Bronchial epithelial cell (primary cell): ENCODE measurements at regions not wholly inside any gene's neighbourhood (a gene's known extent, or its start where the extent isn't known, plus 50 kb on each side); places are given as distances from the start of the nearest gene placed in this dataset.

ENCODE experiments used
- DNase-seq: peaks from one replicate; pipeline ENCODE4 v3.0.0-alpha.2; 2010; ENCODE audit warnings: low read depth
- FAIRE-seq: peaks from 2 replicates; lab custom pipeline; 2011; peaks lifted over from hg19 to GRCh38; lab: Jason Lieb, UNC
- H3K27me3 ChIP-seq: 2 replicates; pipeline ENCODE4 v1.5.1; 2011; ENCODE audit warnings: low read length; ENCODE audit not compliant: control insufficient read depth, insufficient read depth
- H3K36me3 ChIP-seq: 2 replicates; pipeline ENCODE4 v1.5.1; 2011; ENCODE audit warnings: low read length; ENCODE audit not compliant: control insufficient read depth, insufficient read depth
- H3K4me3 ChIP-seq: 2 replicates; pipeline ENCODE4 v1.5.1; 2011; ENCODE audit warnings: mild to moderate bottlenecking, low read depth, low read length, control low read depth
- TF ChIP-seq, protein P1 (sequence below): IDR thresholded peaks from 2 replicates; pipeline ENCODE4 v1.5.1; 2011; ENCODE audit warnings: mild to moderate bottlenecking, moderate library complexity, low read length, control low read depth, inconsistent platforms; ENCODE audit not compliant: insufficient read depth, severe bottlenecking

DNA sequence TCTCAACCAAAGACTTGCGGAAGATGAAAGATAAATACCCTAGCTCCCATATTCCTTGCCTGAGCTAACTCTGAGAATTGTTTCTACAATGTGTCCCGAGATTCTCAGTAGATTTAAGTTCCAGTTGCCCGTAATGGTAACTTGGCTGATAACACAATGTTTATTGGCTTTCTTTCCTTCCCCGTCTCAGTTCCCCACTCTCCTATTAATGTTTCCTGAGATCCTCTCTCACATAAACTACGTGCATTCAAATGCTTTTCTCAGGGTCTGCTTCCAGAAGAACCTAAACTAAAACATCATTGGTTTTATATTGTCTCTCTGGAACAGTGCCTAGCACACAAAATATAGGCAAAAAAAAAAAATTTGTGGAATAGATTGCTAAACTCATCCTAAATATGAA is 794.2 kb upstream of the ADGRL2 start:
- no peak for FAIRE-seq
- Histone ChIP-seq H3K4me3 (no peak overlapping the region), H3K27me3 (no peaks in the 10 kb centered on the region), H3K36me3 (no peaks in the 10 kb centered on the region)
- TF ChIP-seq, protein P1, sequence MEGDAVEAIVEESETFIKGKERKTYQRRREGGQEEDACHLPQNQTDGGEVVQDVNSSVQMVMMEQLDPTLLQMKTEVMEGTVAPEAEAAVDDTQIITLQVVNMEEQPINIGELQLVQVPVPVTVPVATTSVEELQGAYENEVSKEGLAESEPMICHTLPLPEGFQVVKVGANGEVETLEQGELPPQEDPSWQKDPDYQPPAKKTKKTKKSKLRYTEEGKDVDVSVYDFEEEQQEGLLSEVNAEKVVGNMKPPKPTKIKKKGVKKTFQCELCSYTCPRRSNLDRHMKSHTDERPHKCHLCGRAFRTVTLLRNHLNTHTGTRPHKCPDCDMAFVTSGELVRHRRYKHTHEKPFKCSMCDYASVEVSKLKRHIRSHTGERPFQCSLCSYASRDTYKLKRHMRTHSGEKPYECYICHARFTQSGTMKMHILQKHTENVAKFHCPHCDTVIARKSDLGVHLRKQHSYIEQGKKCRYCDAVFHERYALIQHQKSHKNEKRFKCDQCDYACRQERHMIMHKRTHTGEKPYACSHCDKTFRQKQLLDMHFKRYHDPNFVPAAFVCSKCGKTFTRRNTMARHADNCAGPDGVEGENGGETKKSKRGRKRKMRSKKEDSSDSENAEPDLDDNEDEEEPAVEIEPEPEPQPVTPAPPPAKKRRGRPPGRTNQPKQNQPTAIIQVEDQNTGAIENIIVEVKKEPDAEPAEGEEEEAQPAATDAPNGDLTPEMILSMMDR, result no peak
- DNase-seq, result no peak

DNA sequence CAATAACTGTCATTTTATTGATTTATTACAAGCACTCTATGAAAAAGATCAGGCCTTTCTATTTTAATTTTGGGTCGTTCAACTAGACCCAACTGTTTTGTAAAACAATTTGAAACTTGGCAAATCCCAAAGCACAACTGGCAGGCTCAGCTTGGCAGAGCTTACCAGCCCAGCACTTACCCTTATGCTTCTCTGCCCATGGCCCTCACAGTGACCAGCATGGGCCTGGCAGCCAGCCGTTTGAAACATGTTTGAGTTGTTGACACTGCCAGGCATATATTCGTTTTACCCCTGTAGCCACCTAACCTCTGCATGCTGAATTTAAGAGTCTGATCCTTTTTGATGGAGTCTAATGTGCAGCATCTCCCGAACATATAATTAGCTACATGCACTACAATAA is 796.7 kb upstream of the ADGRL2 start:
- TF ChIP-seq, protein P1, result no peak
- H3K4me3 ChIP-seq, result no peak overlapping the region
- H3K36me3 ChIP-seq, result no peaks in the 10 kb centered on the region
- no peak for FAIRE-seq
- no peak for DNase-seq
- H3K27me3 ChIP-seq, result no peaks in the 10 kb centered on the region

DNA sequence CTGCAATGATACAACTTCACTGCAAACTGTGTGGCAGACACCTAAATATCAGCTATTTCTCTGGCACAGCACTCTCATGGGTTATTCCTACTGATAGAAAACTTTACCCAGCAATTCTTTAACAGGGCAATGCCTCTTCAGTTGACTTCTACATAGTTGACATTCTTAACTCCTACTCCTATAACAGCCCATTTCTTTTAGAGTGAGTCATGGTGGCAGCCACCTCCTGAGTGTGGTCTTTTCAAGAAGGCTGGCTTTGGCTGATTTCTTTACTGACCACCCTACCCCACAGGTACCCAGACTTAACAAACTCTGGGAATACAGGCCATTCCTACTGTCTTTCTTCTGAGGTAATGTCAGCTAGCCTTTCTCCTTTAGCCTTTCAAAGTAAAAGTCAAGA is 805.8 kb upstream of the ADGRL2 start:
- no peak for DNase-seq
- H3K4me3 ChIP-seq, result no peak overlapping the region
- H3K27me3 ChIP-seq, result no peaks in the 10 kb centered on the region
- no peaks in the 10 kb centered on the region for H3K36me3 ChIP-seq
- TF ChIP-seq, protein P1, result no peak
- FAIRE-seq, result no peak

DNA sequence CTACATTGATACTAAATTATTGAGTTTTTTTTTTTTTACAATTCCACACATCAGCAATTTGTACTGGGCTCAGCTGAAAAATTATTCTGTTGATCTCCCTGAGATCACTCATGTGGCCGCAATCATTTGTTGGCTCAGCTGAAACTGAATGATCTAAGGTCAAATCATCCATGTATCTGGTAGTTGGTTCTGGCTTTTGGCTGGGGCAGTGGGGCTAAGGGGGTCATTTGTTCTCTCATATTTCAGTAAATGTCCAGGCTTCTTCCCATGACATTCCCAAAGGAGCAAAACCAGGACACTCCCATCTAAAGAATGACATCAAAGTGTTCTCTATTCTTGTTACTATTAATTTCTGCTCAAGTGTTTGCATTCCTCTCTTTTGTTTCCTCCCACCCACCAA is 806.7 kb upstream of the ADGRL2 start:
- Histone ChIP-seq H3K27me3 (no peaks in the 10 kb centered on the region), H3K4me3 (no peak overlapping the region), H3K36me3 (no peaks in the 10 kb centered on the region)
- DNase-seq, result no peak
- TF ChIP-seq, protein P1, result no peak
- no peak for FAIRE-seq

DNA sequence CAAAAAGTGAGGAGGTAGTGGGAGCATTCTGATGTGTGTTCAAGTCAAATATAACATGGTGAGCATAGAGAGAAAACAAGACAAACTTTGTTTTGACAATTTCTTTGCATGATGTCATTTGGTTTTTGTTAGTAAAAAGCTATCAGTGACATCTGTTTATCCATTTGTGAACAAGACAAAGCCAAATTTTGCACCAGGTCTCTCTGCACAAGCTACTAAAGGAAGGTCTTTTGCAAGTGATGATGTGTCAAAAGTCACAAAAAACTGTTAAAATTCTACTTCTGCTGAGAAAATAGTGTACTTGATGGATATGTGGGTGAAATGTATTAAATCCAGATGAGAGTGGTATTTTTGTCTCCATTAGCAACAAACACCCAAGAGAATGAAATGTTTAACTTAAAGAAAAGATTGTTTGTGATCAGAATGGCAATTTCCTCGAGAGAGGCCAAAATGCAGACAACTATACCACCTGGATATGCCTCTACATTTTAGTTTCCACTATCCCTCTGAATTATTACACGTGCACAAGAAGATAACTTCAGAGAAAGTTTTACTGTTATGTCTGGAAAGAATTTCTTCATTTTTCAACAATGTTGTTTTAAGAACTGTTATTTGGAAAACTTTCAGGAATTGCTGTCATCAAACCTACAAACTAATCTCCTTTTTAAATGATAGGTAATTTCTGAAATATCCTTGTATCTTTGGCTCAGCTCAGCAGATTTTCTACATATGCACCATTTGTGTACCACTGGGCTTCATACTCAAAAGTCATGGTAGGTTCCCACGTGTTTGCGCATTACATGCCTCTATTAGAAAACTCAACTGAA is 807.4 kb upstream of the ADGRL2 start:
- Histone ChIP-seq H3K36me3 (no peaks in the 10 kb centered on the region), H3K27me3 (no peaks in the 10 kb centered on the region), H3K4me3 (no peak overlapping the region)
- DNase-seq, result no peak
- TF ChIP-seq, protein P1, result no peak
- no peak for FAIRE-seq

DNA sequence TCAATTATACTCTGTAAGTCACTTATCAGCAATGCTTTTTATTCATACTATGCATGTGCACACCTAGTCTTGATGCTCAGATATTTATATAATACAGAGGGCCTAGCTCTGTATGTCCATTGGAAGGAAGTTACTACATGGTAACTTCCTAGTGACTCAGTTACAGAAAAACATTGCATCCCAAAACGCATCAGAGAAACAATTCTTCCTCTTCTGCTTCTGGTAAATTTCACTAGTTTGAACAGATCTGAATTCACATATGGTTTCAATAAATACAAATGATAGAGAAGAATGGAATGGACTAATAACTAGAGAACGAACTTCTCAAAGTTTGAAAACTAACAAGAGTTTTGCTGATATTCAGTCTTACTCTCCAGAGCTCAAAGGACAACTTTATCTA is 811.3 kb upstream of the ADGRL2 start:
- TF ChIP-seq, protein P1, result no peak
- FAIRE-seq, result no peak
- no peak overlapping the region for H3K4me3 ChIP-seq
- H3K36me3 ChIP-seq, result no peaks in the 10 kb centered on the region
- DNase-seq, result no peak
- H3K27me3 ChIP-seq, result no peaks in the 10 kb centered on the region
